ENCODE measurements at regions not wholly inside any gene's neighbourhood (a gene's known extent, or its start where the extent isn't known, plus 50 kb on each side); places are given as distances from the start of the nearest gene placed in this dataset.

GRCh38 chr15:69887553-69887952 lies 210.2 kb downstream of the TLE3 start:
- Histone ChIP-seq H4K20me1 (ENCODE audit: insufficient read depth, low read length, poor library complexity, severe bottlenecking) (no peaks in the 10 kb centered on the region), H3K27me3 (ENCODE audit: insufficient read depth, low read length, poor library complexity, severe bottlenecking) (peaks cover 11% of the 10 kb centered on the region), H3K9ac (ENCODE audit: low read depth, low read length, poor library complexity, severe bottlenecking) (no peak overlapping the region), H3K79me2 (ENCODE audit: insufficient read depth, low read length) (no peaks in the 10 kb centered on the region), H3K4me3 (ENCODE audit: low read length, poor library complexity, severe bottlenecking) (no peak overlapping the region), H3K4me2 (ENCODE audit: low read depth, low read length, poor library complexity, severe bottlenecking) (no peak overlapping the region), H2AFZ (ENCODE audit: low read length) (no peak overlapping the region), H3K9me3 (ENCODE audit: insufficient read depth, low read depth, low read length) (0 out of 2 replicates have a peak, but pooled peaks cover 5% of the 10 kb centered on the region), H3F3A (ENCODE audit: low read depth) (no peaks in the 10 kb centered on the region), H3K9me2 (replicated peaks; ENCODE audit: low read depth, low read length) (no peaks in the 10 kb centered on the region), H3K4me1 (ENCODE audit: insufficient read depth, low read length, poor library complexity, severe bottlenecking) (no peaks in the 10 kb centered on the region), H3K36me3 (ENCODE audit: insufficient read depth, low read length) (no peaks in the 10 kb centered on the region)
- no peak for TF ChIP-seq CTCF (conservative IDR thresholded peaks at IDR 0.05; ENCODE audit: low read length)
- no peak for TF ChIP-seq EZH2phosphoT487 (IDR thresholded peaks at IDR 0.05; ENCODE audit: borderline replicate concordance)

- peaks cover 11% of the 10 kb centered on the region for H3K27me3 ChIP-seq (ENCODE audit: insufficient read depth, low read length, poor library complexity, severe bottlenecking)
- no peaks in the 10 kb centered on the region for H3K36me3 ChIP-seq (ENCODE audit: insufficient read depth, low read length)
- no peak overlapping the region for H3K4me3 ChIP-seq (ENCODE audit: low read length, poor library complexity, severe bottlenecking)
- no peaks in the 10 kb centered on the region for H4K20me1 ChIP-seq (ENCODE audit: insufficient read depth, low read length, poor library complexity, severe bottlenecking)
- no peak overlapping the region for H3K4me2 ChIP-seq (ENCODE audit: low read depth, low read length, poor library complexity, severe bottlenecking)
- no peaks in the 10 kb centered on the region for H3K79me2 ChIP-seq (ENCODE audit: insufficient read depth, low read length)
- no peak for TF ChIP-seq CTCF (conservative IDR thresholded peaks at IDR 0.05; ENCODE audit: low read length)
- TF ChIP-seq EZH2phosphoT487 (IDR thresholded peaks at IDR 0.05; ENCODE audit: borderline replicate concordance): no peak
- H3K4me1 ChIP-seq (ENCODE audit: insufficient read depth, low read length, poor library complexity, severe bottlenecking): no peaks in the 10 kb centered on the region
- H3K9me2 ChIP-seq (replicated peaks; ENCODE audit: low read depth, low read length): no peaks in the 10 kb centered on the region
- no peak overlapping the region for H2AFZ ChIP-seq (ENCODE audit: low read length)
- 0 out of 2 replicates have a peak, but pooled peaks cover 5% of the 10 kb centered on the region for H3K9me3 ChIP-seq (ENCODE audit: insufficient read depth, low read depth, low read length)
- no peaks in the 10 kb centered on the region for H3F3A ChIP-seq (ENCODE audit: low read depth)
- H3K9ac ChIP-seq (ENCODE audit: low read depth, low read length, poor library complexity, severe bottlenecking): no peak overlapping the region
Measured at GRCh38 chr15:69888406-69888805, 209.3 kb downstream of the TLE3 start.

DNA sequence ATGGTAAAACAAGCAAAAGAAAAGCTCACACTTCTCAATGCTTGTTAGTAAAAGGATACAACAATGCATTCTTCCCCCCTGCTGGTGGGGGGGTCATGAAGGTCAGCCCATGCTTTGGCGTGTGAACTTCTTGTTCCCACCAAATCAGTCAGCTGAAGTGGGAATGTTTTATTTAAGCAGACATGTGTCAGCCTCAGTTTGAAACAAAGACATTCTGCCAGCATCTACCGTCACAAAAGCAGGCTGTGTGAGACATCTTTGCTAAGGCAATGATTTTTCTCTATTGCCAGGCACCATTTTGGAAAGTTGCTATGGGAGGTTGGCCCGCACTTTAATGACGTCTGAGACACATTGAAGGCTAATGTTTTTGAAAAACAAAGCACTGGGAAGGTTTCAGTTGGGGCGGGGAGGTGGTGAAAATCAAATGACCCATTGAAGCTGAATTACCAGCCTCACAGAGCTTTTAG lies 206.6 kb downstream of the TLE3 start:
- TF ChIP-seq CTCF (conservative IDR thresholded peaks at IDR 0.05; ENCODE audit: low read length) (no peak), EZH2phosphoT487 (IDR thresholded peaks at IDR 0.05; ENCODE audit: borderline replicate concordance) (no peak)
- Histone ChIP-seq H3K4me3 (ENCODE audit: low read length, poor library complexity, severe bottlenecking) (no peak overlapping the region), H3K79me2 (ENCODE audit: insufficient read depth, low read length) (no peaks in the 10 kb centered on the region), H3K4me2 (ENCODE audit: low read depth, low read length, poor library complexity, severe bottlenecking) (no peak overlapping the region), H3K9me2 (replicated peaks; ENCODE audit: low read depth, low read length) (no peaks in the 10 kb centered on the region), H3K4me1 (ENCODE audit: insufficient read depth, low read length, poor library complexity, severe bottlenecking) (no peaks in the 10 kb centered on the region), H2AFZ (ENCODE audit: low read length) (no peak overlapping the region), H3F3A (ENCODE audit: low read depth) (no peaks in the 10 kb centered on the region), H3K9ac (ENCODE audit: low read depth, low read length, poor library complexity, severe bottlenecking) (no peak overlapping the region), H3K9me3 (ENCODE audit: insufficient read depth, low read depth, low read length) (0 out of 2 replicates have a peak, but pooled peaks cover 5% of the 10 kb centered on the region), H4K20me1 (ENCODE audit: insufficient read depth, low read length, poor library complexity, severe bottlenecking) (no peaks in the 10 kb centered on the region), H3K27me3 (ENCODE audit: insufficient read depth, low read length, poor library complexity, severe bottlenecking) (peaks cover 11% of the 10 kb centered on the region), H3K36me3 (ENCODE audit: insufficient read depth, low read length) (no peaks in the 10 kb centered on the region)

Measured in Loucy (cell line).